Neural cell (in vitro differentiated cells): ENCODE measurements at regions not wholly inside any gene's neighbourhood (a gene's known extent, or its start where the extent isn't known, plus 50 kb on each side); places are given as distances from the start of the nearest gene placed in this dataset.

Source experiments
- H2AFZ ChIP-seq: fragments of 200-600, 300-800 bp; sonication (generic), shearing (Covaris generic); 2 replicates; pipeline ENCODE4 v1.6.0; 2014; ENCODE audit warnings: low read depth, mild to moderate bottlenecking, antibody characterized with exemption, low read length, moderate library complexity
- H3F3A ChIP-seq: fragments of 200-600 bp; shearing (Covaris generic); 2 replicates; pipeline ENCODE4 v1.6.1; 2016; ENCODE audit warnings: mild to moderate bottlenecking, moderate library complexity, mixed read lengths, antibody characterized with exemption, low read length; ENCODE audit not compliant: insufficient read depth, poor library complexity, severe bottlenecking
- H3K27ac ChIP-seq: fragments of 200-600, 300-800 bp; sonication (generic), shearing (Covaris generic); 2 replicates; pipeline ENCODE4 v1.5.1; 2014; ENCODE audit warnings: mild to moderate bottlenecking, low read length, moderate library complexity
- H3K27me3 ChIP-seq: fragments of 300-800, 200-600 bp; sonication (generic), shearing (Covaris generic); 2 replicates; pipeline ENCODE4 v1.6.0; 2014; ENCODE audit warnings: mild to moderate bottlenecking, low read depth, low read length, moderate library complexity; ENCODE audit not compliant: insufficient read depth
- H3K36me3 ChIP-seq: fragments of 300-800, 200-600 bp; sonication (generic), shearing (Covaris generic); 2 replicates; pipeline ENCODE4 v1.5.1; 2014; ENCODE audit warnings: mild to moderate bottlenecking, antibody characterized with exemption, low read length, moderate library complexity; ENCODE audit not compliant: insufficient read depth
- H3K4me2 ChIP-seq: fragments of 300-800, 200-600 bp; sonication (generic), shearing (Covaris generic); 2 replicates; pipeline ENCODE4 v1.6.0; 2014; ENCODE audit warnings: mild to moderate bottlenecking, low read length
- H3K4me3 ChIP-seq: fragments of 300-800, 200-600 bp; sonication (generic), shearing (Covaris generic); 2 replicates; pipeline ENCODE4 v1.5.1; 2014; ENCODE audit warnings: mild to moderate bottlenecking, low read length, moderate library complexity
- H3K79me2 ChIP-seq: fragments of 200-600 bp; shearing (Covaris generic); replicated peaks from 2 replicates; pipeline ENCODE4 v1.6.0; 2014; ENCODE audit warnings: mild to moderate bottlenecking, low read length, moderate library complexity; ENCODE audit not compliant: insufficient read depth
- H3K9ac ChIP-seq: fragments of 300-800, 200-600 bp; sonication (generic), shearing (Covaris generic); 2 replicates; pipeline ENCODE4 v1.6.1; 2016; ENCODE audit warnings: mild to moderate bottlenecking, low read length, mixed read lengths
- H3K9me2 ChIP-seq: fragments of 200-600 bp; shearing (Covaris generic); 2 replicates; pipeline ENCODE4 v1.6.1; 2016; ENCODE audit warnings: mild to moderate bottlenecking, low read length, mixed read lengths; ENCODE audit not compliant: insufficient read depth
- H3K9me3 ChIP-seq: fragments of 200-600, 300-800 bp; sonication (generic), shearing (Covaris generic); 2 replicates; pipeline ENCODE4 v1.6.1; 2016; ENCODE audit warnings: mild to moderate bottlenecking, mixed run types, low read length, moderate library complexity, mixed read lengths
- H4K20me1 ChIP-seq: fragments of 200-600 bp; shearing (Covaris generic); 2 replicates; pipeline ENCODE4 v1.6.1; 2016; ENCODE audit warnings: mild to moderate bottlenecking, mixed run types; ENCODE audit not compliant: insufficient read depth
- CTCF ChIP-seq: fragments of 450-650 bp; IDR thresholded peaks from 2 replicates; pipeline ENCODE4 v1.5.1; 2014; ENCODE audit warnings: antibody characterized with exemption, mild to moderate bottlenecking, moderate library complexity; ENCODE audit not compliant: poor library complexity, severe bottlenecking
- EP300 ChIP-seq: fragments of 450-650 bp; conservative IDR thresholded peaks from 2 replicates; pipeline ENCODE4 v1.6.1; 2014; ENCODE audit warnings: antibody characterized with exemption, mild to moderate bottlenecking, moderate library complexity; ENCODE audit not compliant: poor library complexity, severe bottlenecking
- EZH2 ChIP-seq: fragments of 200-600, 300-800 bp; shearing (Covaris generic), sonication (generic); IDR thresholded peaks from 2 replicates; pipeline ENCODE4 v1.6.1; 2014; ENCODE audit warnings: antibody characterized with exemption, low read length, borderline replicate concordance, mild to moderate bottlenecking; ENCODE audit not compliant: insufficient read depth, poor library complexity, severe bottlenecking
- MXI1 ChIP-seq: fragments of 450-650 bp; conservative IDR thresholded peaks from 2 replicates; pipeline ENCODE4 v1.6.1; 2014; ENCODE audit warnings: antibody characterized with exemption, mild to moderate bottlenecking; ENCODE audit not compliant: poor library complexity, severe bottlenecking
- POLR2AphosphoS5 ChIP-seq: IDR thresholded peaks from 2 replicates; pipeline ENCODE4 v1.6.1; 2012
- RAD21 ChIP-seq: fragments of 450-650 bp; conservative IDR thresholded peaks from 2 replicates; pipeline ENCODE4 v1.6.1; 2014; ENCODE audit warnings: antibody characterized with exemption, mild to moderate bottlenecking, moderate library complexity
- REST ChIP-seq: IDR thresholded peaks from 2 replicates; pipeline ENCODE4 v1.6.1; 2012; ENCODE audit warnings: borderline replicate concordance
- SMC3 ChIP-seq: fragments of 450-650 bp; conservative IDR thresholded peaks from 2 replicates; pipeline ENCODE4 v1.6.1; 2014; ENCODE audit warnings: antibody characterized with exemption, mild to moderate bottlenecking, moderate library complexity; ENCODE audit not compliant: poor library complexity
- TAF1 ChIP-seq: IDR thresholded peaks from 2 replicates; pipeline ENCODE4 v1.6.1; 2012; ENCODE audit warnings: low read depth

- Histone ChIP-seq H2AFZ (no peak overlapping the region), H3K9me2 (no peaks in the 10 kb centered on the region), H3K36me3 (no peaks in the 10 kb centered on the region), H3K27ac (no peak overlapping the region), H3F3A (no peaks in the 10 kb centered on the region), H3K27me3 (no peaks in the 10 kb centered on the region), H3K4me2 (no peak overlapping the region), H4K20me1 (no peaks in the 10 kb centered on the region), H3K79me2 (no peaks in the 10 kb centered on the region), H3K9me3 (no peaks in the 10 kb centered on the region), H3K9ac (no peak overlapping the region), H3K4me3 (no peak overlapping the region)
- TF ChIP-seq TAF1 (no peak), REST (no peak), POLR2AphosphoS5 (no peak), MXI1 (no peak), CTCF (no peak), EZH2 (no peak), EP300 (no peak), SMC3 (no peak), RAD21 (no peak)
These were observed 609.1 kb upstream of the SLC35B3 start for GRCh38 chr6:9044426-9044825.

- Histone ChIP-seq H3K4me2 (no peak overlapping the region), H3K4me3 (no peak overlapping the region), H3K79me2 (no peaks in the 10 kb centered on the region), H3F3A (no peaks in the 10 kb centered on the region), H4K20me1 (no peaks in the 10 kb centered on the region), H3K9ac (no peak overlapping the region), H3K9me2 (no peaks in the 10 kb centered on the region), H3K27me3 (no peaks in the 10 kb centered on the region), H3K36me3 (no peaks in the 10 kb centered on the region), H3K27ac (no peak overlapping the region), H2AFZ (no peak overlapping the region), H3K9me3 (no peaks in the 10 kb centered on the region)
- TF ChIP-seq EP300 (no peak), TAF1 (no peak), RAD21 (no peak), SMC3 (no peak), POLR2AphosphoS5 (no peak), CTCF (no peak), MXI1 (no peak), REST (no peak)
These were observed 605.4 kb upstream of the SLC35B3 start for GRCh38 chr6:9040718-9041117.
